GM21381 (cell line): ENCODE measurements at regions not wholly inside any gene's neighbourhood (a gene's known extent, or its start where the extent isn't known, plus 50 kb on each side); places are given as distances from the start of the nearest gene placed in this dataset.
"Not testable (repeated sequence)": the region's sequence is repeated elsewhere in the genome, so short reads cannot be mapped to it uniquely, and the experiment has no call there.

ENCODE experiments used
- ATAC-seq: cut with Tn5 transposase; IDR thresholded peaks from one replicate; pipeline ENCODE4 v1.9.1; 2021; ENCODE audit warnings: mild to moderate bottlenecking, moderate library complexity; ENCODE audit not compliant: unreplicated experiment

DNA sequence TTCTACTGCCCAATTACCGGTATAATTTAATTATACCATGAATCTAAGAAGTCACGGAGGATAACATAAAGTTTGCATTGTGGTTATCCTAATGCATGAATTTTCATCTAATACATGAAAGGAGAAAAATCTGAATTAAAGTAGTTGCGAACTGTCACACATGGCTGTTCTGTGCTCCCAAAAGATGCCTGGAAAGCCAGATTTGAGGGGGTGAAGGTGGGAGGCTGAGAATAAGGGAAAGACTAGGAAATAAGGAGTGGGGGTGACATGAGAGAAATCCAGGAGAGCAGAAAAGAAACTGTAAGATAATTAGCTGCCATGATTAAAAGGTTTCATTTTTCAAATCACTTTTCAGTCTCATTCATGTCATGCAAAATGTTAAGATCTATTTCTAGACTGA, 1582.7 kb downstream of the STIM2 start:
- ATAC-seq, result no peak

DNA sequence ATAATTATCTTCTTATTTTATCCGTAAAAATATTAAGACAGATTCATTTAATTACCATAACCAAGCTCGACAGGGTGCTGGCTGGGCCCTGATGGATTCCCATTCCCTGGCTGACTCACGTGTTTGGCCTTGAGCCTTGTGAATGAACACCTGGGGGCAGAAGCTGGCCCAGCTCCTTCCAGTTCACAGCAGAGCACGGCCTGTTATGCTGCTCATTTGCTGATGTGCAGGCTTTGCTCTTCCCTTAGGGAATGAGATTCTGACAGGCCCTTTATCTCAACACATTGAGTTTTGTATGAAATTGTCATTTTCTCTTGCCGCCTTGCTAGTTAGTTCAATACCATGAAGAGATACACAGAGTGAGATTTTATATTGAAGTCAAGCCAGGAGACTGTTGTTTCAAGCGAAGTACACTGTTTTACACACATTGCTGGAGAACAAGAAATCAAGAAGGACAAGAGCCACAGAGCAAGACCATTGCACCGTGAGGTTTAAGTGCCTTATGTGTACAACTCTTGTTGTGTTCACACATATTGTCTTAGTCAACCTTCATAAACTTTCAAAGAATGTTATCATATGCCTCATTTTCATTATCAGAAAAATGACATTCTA, 1583.3 kb downstream of the STIM2 start:
- ATAC-seq, result no peak

DNA sequence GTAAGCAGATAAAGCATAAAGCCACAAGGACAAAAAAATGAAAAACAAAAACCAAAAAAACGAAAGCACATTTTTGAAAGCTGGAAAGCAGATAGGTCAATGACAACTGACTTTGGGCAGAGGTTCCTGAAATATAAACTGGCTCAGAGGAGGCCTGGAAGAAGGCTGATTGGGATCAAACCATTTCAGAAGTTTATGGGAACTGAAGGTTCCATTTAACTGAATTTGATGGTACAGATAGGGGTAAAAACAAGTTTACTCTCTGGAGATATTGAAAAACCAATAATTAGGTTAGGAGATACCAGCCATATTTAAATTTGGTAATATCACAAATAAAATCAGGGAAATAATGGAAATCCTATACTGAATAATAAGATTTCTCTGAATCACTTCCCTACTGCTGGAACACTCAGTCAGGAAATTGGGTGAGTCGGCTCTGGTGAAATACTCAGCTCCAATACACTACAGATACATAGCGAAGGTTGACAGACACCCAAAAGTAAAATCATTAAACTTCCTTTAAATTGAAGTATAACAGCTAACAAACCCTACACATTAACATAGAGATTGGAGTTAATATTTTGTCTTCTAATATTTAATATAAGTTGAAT, 1584.3 kb downstream of the STIM2 start:
- ATAC-seq, result no peak

DNA sequence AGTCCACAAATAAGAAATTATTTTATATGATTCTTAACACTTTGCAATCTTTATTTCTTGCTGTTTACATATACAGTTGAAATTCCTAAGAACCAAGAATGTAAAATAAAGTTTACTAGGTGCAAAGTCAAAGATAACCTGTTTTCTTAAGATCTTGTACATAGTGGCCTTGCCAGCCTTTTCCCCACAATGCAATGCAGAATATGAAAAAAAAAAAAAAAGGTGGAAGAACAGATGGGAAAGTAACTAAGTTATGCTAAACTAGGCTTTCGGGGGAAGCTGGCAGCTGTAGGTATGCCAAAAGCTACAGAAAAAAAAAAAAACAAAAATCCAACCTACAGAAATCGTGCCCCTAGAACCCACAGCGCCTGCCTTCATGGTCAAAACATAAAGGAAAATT, 1588.4 kb downstream of the STIM2 start:
- ATAC-seq, result no peak

DNA sequence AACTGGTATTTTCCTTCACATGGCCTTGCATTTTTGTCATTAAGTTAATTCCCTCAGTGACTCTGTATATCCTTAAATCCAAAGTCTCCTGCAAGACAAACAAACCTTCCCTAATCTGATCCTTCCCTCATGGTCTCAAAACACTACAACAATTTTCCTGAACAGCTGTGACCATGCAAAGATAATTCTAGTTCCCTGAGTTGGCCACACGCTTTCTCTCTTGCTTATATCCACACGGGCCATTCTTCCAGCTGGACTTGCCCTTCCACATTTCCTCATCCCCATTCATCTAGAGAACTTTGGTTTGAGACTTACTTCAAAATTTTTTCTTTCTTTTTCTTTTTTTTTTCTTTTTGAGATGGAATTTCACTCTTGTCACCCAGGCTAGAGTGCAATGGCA, 1590.7 kb downstream of the STIM2 start:
- no peak for ATAC-seq

DNA sequence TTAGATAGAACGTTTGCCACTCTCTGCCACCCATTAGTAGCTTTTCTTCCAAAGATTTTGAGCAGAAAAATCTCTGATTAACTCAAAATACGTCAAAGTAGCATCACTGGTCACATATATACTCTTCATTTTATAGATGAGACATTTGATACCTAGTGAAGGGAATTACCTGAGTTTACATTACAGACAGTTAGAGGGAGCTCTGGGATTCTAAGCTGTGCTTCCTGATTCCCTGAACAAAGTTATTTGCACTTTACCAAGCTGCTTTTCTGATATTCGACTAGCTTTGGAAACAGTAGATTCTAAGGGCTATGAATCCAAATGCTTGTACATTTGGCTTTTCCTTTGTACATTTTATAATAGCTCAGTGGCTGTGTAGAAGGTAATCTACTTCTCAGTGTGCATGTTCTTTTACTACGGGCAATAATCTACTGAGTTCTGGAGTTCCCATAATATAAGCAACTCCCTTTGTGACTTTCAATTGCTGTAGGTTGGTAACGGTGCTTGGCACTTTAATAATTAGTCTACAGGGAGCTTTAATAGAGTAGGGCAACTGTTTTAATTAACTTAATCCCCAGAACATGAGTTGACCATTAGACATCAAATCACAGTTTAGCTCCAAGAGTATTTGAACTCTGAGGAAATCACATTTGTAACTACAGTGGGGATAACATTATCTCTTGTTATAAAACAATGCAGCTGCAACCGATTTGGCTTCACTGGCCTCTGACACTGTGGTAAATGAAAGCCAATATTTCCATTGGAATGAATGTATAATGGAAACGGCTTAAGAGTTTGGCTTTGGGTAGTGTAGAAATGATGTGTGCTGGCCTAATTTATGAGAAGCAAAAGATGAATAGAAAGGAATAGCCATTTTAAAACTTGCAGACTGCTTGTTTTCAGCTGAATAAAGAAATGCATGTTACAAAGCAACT, 1602.4 kb downstream of the STIM2 start:
- no peak for ATAC-seq

DNA sequence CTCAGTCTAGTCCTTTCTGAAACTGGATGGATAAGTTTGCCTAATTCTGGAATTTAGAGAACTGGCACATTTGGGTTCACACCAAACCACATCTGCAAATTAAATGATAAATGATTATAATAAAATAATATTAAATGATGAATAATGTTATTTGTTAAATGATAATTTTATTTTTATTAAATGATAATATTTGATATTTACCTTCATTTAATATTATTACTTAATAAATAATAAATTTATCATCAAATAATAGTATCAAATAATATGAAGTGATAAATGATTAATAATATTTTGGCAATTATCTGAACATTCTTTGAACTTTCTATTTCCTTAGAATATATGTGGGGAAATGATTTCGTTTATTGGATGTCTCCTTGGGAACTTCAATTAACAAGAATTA, 1604.2 kb downstream of the STIM2 start:
- no peak for ATAC-seq

DNA sequence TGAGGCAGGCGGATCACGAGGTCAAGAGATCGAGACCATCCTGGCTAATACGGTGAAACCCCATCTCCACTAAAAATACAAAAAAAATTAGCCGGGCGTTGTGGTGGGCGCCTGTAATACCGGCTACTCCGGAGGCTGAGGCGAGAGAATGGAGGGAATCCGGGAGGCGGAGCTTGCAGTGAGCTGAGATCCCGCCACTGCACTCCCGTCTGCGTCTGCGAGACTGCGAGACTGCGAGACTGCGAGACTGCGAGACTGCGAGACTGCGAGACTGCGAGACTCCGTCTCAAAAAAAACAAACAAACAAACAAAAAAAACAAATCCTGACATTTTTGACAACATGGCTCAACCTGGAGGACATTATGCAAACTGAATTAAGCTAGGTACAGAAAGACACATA, 1606.2 kb downstream of the STIM2 start:
- ATAC-seq, result not testable (repeated sequence)

DNA sequence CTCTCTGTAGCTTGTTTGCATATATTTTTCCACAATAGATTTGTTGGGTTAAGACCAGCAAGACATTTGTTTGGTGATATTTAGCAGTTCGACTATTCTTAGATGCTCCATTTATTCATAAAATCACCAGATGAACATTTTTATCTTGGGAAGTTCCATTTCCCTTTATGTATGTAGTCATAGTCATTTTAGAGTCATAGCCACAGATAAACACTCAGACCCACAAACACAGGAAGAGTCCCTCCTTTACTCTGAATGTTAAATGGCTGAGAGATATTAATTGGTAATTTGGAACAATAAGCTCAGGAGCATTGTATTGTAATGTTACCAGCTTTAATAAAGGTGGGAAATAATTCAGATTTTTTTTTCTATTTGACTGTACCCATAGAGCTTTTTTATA, 1608.7 kb downstream of the STIM2 start:
- ATAC-seq, result no peak

DNA sequence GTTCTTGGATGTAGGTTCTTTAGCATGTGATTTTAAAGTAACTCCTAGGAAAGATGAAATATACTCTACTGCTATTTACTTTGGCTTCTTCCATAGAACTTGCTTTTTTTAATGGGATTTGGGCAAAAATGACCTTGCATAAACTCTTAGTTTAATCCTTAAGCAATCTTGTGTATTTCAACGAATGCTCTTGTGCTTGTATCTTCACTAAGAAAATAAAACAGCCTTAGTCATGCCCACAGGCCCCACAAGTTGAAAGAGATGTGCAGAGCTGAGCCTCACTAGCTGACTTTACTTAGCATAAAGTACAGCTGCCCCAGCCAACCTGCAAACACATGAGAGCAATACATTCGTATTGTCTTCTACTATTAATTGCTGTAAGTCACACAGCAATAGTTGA, 1609.2 kb downstream of the STIM2 start:
- ATAC-seq, result no peak

DNA sequence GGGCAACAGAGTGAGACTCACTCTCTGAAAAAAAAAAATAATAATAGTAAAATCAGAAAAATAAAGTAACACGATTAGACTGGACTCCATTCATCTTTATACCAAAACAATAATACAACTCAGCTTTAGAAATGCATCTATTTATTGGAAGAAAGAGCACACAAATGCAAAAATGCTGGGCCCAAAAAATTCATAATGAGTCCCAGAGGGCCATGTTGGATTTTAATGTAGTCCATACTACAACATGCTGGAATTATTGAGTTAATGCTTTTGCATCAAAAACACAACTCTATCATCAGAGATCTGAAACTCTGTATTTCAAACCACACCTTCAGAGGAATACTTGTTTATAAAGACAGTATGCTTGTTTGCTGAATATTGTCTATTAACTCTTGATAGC, 1614.7 kb downstream of the STIM2 start:
- no peak for ATAC-seq

DNA sequence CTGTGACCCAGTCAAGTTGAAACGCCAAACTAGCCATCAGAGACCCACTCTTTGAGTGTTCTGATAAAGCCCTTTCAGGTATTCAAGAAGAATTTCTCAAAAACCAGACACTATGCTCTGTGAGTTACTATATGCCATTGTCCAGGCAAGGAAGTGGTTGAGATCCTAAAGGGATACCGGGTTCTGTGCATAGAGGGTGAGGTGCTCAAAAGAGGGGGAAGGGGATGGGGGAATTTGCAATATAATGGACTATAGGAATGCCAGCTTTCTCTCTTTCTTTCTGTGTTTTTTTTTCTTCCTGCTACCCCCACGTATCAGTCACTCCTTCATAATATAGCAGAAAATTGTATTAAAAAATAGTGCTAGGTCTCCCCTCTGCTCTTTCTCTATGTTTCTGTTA, 1619.0 kb downstream of the STIM2 start:
- ATAC-seq, result no peak

DNA sequence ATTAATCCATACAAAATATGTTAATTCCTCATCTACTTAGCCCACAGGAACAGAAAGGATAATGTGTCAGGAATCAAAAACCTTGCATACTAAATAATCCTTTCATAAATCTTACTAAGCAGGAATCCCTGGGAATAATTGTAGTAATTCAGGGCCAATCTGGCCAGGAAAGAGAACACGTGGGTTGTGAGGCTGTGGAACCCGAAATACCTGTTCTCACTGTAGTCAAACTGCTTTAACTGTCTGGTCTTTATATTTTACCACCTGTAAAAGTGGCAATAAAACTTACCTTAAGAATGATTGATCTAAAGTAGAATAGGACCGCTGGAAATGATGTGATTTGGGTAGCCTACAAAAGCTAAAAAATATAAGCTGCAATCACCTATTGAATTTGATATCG, 1620.9 kb downstream of the STIM2 start:
- no peak for ATAC-seq

DNA sequence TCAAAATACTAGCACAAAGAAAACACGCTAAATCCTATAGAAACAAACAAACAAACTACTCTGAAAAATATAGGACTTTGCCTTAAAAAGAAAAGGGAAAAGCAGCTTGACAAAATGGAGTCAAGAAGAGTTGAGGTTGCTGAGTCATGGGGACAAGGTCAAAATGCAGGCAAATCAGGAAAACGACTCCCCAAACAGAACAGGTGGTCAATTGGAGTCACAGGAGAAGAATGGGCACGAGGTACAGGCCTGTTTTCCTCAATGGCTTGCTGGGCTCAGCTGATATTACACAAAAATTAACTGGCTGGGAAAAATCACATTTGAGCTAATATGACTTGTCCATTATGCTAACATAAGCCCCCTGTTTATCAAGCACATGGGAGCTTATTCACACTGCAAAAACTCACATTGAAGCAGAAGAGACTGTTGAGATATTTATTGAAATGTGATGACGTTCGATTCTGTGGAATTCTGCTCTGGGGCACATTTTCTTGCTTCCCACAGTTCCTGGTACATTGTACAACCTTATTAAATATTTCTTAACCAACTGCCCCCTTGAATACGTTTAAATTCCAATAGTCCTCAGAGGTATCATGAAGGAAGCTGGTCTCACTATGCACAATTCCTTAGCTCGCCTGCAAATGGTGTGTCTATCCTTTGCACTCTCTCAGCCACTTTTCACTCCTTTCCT, 1622.1 kb downstream of the STIM2 start:
- ATAC-seq, result no peak

DNA sequence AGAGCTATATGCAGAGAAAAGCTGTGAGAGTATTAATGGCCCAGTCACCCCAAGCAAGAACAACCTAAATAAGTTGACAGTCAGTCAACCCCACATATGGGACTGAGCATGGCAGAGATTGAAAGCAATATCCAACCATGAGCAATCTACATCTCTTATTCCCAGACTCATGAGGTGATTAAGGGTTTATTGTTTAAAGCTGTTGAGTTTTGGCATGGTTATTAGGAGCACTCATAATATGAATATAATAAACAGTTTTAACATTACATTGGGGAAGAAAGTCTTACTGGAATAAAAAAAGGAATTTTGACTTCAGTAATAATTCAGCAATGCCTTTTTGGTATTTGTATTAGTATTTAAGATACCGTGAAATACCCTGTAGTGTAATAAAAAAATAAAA, 1627.4 kb downstream of the STIM2 start:
- ATAC-seq, result no peak

DNA sequence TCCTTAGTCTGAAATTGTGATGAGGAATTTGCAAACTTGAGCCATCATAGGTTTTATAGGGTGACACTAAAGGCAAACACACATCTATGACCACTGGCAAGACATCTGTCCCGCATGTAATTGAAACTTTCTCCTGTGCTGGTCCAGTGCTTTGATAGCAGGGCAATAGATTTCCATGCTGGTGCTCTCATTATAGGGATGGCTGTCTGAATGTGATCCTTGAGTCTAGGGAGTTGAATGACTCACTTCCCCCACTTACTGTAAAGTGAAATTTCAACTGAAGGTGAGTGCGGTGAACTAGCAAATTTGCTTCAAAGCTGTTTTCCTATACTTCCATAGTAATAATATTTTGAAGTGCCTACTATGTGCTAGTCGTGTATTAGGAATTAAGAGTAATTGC, 1630.0 kb downstream of the STIM2 start:
- ATAC-seq, result no peak

DNA sequence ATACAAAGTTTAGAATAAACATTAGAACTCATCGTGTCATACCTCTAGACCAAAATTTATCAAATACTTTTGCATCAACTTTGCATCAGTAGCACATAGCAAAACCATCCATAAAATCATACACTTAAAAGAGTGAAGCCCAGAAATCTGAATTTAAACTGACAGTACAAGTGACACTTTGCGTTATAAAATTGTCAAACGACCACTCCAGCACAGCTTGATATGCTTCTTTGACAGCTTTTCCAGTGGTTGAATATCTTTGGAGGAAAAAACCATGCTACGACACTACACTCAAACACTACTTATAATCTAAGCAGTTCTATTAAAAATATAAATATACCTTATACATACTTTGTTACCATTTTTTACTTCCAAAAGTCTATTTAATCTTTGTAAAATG, 1644.4 kb downstream of the STIM2 start:
- no peak for ATAC-seq

DNA sequence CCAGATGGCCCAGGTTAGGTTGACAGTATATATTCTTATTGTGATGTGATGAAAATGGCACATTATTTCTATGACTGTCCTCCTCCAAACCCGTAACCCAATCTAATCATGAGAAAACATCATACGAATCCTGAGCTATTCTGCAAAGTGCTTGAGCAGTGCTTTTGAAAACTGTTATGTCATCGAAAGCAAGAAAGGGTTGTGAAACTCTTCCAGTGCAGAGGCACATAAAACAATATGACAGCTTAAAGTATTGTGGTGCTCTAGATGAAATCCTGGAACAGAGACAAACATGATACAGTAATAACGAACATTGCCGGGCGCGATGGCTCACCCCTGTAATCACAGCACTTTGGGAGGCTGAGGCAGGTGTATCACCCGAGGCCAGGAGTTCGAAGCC, 1648.0 kb downstream of the STIM2 start:
- ATAC-seq, result no peak

DNA sequence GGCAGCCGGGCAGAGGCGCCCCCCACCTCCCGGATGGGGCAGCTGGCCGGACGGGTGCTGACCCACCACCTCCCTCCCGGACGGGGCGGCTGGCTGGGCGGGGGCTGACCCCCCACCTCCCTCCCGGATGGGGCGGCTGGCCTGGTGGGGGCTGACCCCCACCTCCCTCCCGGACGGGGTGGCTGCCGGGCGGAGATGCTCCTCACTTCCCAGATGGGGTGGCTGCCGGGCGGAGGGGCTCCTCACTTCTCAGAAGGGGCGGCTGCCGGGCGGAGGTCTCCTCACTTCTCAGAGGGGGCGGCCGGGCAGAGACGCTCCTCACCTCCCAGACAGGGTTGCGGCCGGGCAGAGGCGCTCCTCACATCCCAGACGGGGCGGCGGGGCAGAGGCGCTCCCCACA, 1654.1 kb downstream of the STIM2 start:
- ATAC-seq, result not testable (repeated sequence)

DNA sequence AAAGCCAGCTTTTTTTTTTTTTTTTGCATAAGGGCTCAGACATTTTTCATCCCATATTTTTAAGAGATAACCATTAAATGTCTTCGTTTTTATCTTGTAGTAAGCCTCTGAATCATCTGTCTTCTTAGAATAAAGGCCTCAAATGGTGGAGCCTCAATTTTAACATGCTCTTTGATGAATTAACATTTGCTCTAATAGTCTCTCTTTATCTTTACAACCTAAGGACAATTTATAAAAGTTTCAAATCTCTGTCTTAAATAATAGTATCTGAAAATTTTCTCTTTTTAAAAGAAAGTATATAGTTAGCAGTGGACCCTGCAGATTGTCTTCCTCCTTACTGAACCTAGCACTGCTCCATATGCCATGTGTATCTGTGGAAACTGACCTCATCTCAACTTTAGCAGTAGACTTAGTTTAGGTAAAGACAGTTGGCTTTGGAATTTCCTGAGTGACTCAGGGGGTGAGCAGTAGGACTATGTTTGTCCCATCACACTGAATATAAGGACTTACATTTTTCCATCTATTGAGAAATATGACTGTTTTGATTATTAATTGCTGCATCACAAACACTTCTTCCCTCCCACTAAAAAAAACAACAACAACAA, 1658.0 kb downstream of the STIM2 start:
- no peak for ATAC-seq

DNA sequence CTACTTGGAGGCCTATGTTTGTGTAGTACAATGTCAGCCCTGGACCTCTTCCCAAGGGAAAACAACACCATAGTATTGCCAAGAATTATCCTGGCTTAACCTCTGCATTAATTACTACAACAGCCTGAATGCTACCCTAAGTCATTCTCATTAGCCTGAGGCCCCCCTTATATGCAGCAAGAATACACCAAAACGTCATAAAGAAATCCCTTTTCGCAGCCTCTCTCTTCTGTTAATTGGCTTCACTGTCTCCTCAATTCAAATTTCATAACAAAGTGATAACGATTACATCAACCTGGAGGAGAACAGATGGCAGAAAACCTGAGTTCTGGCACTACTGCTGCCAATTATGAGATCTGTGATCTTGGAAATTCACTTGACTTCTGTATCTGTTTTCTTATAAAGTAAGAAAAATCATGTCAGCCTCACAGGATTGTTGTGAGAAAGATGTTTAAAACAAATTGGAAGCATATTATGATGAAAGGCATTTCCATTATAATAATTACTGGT, 1663.1 kb downstream of the STIM2 start:
- ATAC-seq, result no peak
